GM21786 (cell line): ENCODE measurements at regions not wholly inside any gene's neighbourhood (a gene's known extent, or its start where the extent isn't known, plus 50 kb on each side); places are given as distances from the start of the nearest gene placed in this dataset.
"Not testable (repeated sequence)": the region's sequence is repeated elsewhere in the genome, so short reads cannot be mapped to it uniquely, and the experiment has no call there.

Source experiments
- ATAC-seq: cut with Tn5 transposase; IDR thresholded peaks from one replicate; pipeline ENCODE4 v1.9.1; 2021; ENCODE audit not compliant: unreplicated experiment

DNA sequence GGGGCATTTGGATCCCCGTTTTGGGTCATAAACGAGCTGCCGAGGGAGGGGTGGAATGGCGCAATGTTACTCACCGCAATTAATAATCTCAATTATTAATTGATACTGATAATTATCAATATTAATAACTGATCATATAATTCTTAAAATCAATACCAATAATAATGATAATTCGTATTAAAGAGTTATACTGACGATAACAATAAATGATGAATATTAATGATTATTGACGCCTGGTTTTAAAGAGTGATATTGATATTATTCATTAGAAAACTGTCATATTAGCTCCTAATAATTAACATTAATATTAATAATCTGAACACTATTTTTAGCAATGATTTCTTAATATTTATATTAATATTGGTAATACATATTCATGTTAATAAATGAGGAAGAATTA, 92.4 kb downstream of the OTOP1 start:
- not testable (repeated sequence) for ATAC-seq

DNA sequence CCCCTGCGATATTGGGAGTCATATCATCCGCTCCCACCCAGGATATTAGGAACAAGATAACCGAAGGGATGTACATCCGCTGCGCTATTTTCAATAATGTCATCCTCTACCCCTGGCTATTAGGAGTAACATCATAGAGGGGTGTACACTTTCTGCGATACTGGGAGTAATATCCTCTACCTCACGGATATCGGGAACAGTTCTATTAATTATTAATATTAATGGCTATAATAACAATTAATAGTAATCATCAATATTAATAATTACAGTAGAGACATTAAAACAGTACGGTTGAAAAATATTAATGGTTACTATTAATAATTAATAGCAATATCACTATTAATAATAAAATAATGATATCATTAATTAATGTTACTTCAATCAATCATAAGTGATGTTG, 90.1 kb downstream of the OTOP1 start:
- ATAC-seq, result not testable (repeated sequence)
